Panc1 (cell line): ENCODE measurements at regions not wholly inside any gene's neighbourhood (a gene's known extent, or its start where the extent isn't known, plus 50 kb on each side); places are given as distances from the start of the nearest gene placed in this dataset.

Experiments used
- POLR2AphosphoS5 ChIP-seq: IDR thresholded peaks from 2 replicates; pipeline ENCODE4 v1.6.1; 2012; ENCODE audit warnings: mild to moderate bottlenecking, low read depth, low read length, moderate library complexity
- REST ChIP-seq, 2 experiments: IDR thresholded peaks; 2 replicates each; pipeline ENCODE4 v1.6.1; 2011 to 2012; ENCODE audit warnings: low read depth in 2 of 2, control low read depth in 1 of 2, low read length in 1 of 2, mild to moderate bottlenecking in 1 of 2, moderate library complexity in 1 of 2; ENCODE audit not compliant: insufficient read depth in 1 of 2
- SIN3A ChIP-seq: IDR thresholded peaks from 2 replicates; pipeline ENCODE4 v1.6.1; 2012; ENCODE audit warnings: low read depth, mild to moderate bottlenecking, low read length, moderate library complexity, borderline replicate concordance; ENCODE audit not compliant: insufficient read depth
- TCF7L2 ChIP-seq: IDR thresholded peaks from 2 replicates; pipeline ENCODE4 v1.6.1; 2011; ENCODE audit warnings: mild to moderate bottlenecking, low read depth, low read length, inconsistent platforms
- TF ChIP-seq, protein P1 (sequence below): fragments of 450-650 bp; IDR thresholded peaks from 2 replicates; pipeline ENCODE4 v1.5.1; 2017; ENCODE audit warnings: mild to moderate bottlenecking

- TF ChIP-seq, protein P1, sequence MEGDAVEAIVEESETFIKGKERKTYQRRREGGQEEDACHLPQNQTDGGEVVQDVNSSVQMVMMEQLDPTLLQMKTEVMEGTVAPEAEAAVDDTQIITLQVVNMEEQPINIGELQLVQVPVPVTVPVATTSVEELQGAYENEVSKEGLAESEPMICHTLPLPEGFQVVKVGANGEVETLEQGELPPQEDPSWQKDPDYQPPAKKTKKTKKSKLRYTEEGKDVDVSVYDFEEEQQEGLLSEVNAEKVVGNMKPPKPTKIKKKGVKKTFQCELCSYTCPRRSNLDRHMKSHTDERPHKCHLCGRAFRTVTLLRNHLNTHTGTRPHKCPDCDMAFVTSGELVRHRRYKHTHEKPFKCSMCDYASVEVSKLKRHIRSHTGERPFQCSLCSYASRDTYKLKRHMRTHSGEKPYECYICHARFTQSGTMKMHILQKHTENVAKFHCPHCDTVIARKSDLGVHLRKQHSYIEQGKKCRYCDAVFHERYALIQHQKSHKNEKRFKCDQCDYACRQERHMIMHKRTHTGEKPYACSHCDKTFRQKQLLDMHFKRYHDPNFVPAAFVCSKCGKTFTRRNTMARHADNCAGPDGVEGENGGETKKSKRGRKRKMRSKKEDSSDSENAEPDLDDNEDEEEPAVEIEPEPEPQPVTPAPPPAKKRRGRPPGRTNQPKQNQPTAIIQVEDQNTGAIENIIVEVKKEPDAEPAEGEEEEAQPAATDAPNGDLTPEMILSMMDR = no peak
- TF ChIP-seq REST (IDR thresholded peaks at IDR 0.05; ENCODE audit: insufficient read depth in 1 of 2, low read depth in 2 of 2, low read length in 1 of 2) = no peak
- no peak for TF ChIP-seq POLR2AphosphoS5
- no peak for TF ChIP-seq TCF7L2
- TF ChIP-seq SIN3A = no peak
Measured at GRCh38 chr2:144042751-144043150, 477.2 kb downstream of the ZEB2 start.
